Stimulated activated memory B cell treated with anti-CD40 and anti-IgM and Interleukin-4, amounts not matched to agents 10 μg/mL and 1 μg/mL and 100 μg/mL, for 72 hours (primary cell): ENCODE measurements at regions not wholly inside any gene's neighbourhood (a gene's known extent, or its start where the extent isn't known, plus 50 kb on each side); places are given as distances from the start of the nearest gene placed in this dataset.

Experiments
- ATAC-seq: fragments of 150-1000 bp; cut with Tn5 transposase; 2 replicates; pipeline ENCODE4 v1.10.0; 2021
- H3K27ac Mint-ChIP-seq: one replicate; pipeline ENCODE4 v1.8.0; 2022; ENCODE audit warnings: mild to moderate bottlenecking, mixed read lengths
- H3K27me3 Mint-ChIP-seq: one replicate; pipeline ENCODE4 v1.8.0; 2022; ENCODE audit warnings: mixed read lengths
- H3K36me3 Mint-ChIP-seq: one replicate; pipeline ENCODE4 v1.8.0; 2022; ENCODE audit warnings: mixed read lengths
- H3K4me1 Mint-ChIP-seq: one replicate; pipeline ENCODE4 v1.8.0; 2022; ENCODE audit warnings: mixed read lengths
- H3K4me3 Mint-ChIP-seq: one replicate; pipeline ENCODE4 v1.8.0; 2022; ENCODE audit warnings: mild to moderate bottlenecking, moderate library complexity, mixed read lengths
- H3K9me3 Mint-ChIP-seq: one replicate; pipeline ENCODE4 v1.8.0; 2022; ENCODE audit warnings: mixed read lengths

- no peak overlapping the region for H3K27ac Mint-ChIP-seq
- H3K36me3 Mint-ChIP-seq = no peaks in the 10 kb centered on the region
- no peak overlapping the region for H3K4me3 Mint-ChIP-seq
- no peaks in the 10 kb centered on the region for H3K27me3 Mint-ChIP-seq
- no peaks in the 10 kb centered on the region for H3K9me3 Mint-ChIP-seq
- no peak for ATAC-seq
- H3K4me1 Mint-ChIP-seq = no peaks in the 10 kb centered on the region
Measured at GRCh38 chrX:131918839-131919238, 104.3 kb upstream of the STK26 start.

- Mint-ChIP-seq H3K4me3 (no peak overlapping the region), H3K36me3 (no peaks in the 10 kb centered on the region), H3K27ac (peak overlapping the region; percentile 37), H3K9me3 (peaks cover 3% of the 10 kb centered on the region), H3K4me1 (no peaks in the 10 kb centered on the region), H3K27me3 (no peaks in the 10 kb centered on the region)
- ATAC-seq = no peak
Measured at GRCh38 chrX:131923614-131924250, 99.4 kb upstream of the STK26 start.

- H3K9me3 Mint-ChIP-seq = no peaks in the 10 kb centered on the region
- H3K4me3 Mint-ChIP-seq = no peak overlapping the region
- H3K4me1 Mint-ChIP-seq = no peaks in the 10 kb centered on the region
- ATAC-seq = no peak
- no peak overlapping the region for H3K27ac Mint-ChIP-seq
- no peaks in the 10 kb centered on the region for H3K27me3 Mint-ChIP-seq
- H3K36me3 Mint-ChIP-seq = no peaks in the 10 kb centered on the region
Measured at GRCh38 chrX:131938749-131939148, 84.4 kb upstream of the STK26 start.

GRCh38 chrX:131942034-131942433 is 81.1 kb upstream of the STK26 start:
- Mint-ChIP-seq H3K4me3 (no peak overlapping the region), H3K27ac (no peak overlapping the region), H3K4me1 (no peaks in the 10 kb centered on the region), H3K36me3 (no peaks in the 10 kb centered on the region), H3K27me3 (no peaks in the 10 kb centered on the region), H3K9me3 (no peaks in the 10 kb centered on the region)
- ATAC-seq = no peak

GRCh38 chrX:131944936-131945902 is 77.9 kb upstream of the STK26 start:
- Mint-ChIP-seq H3K27me3 (no peaks in the 10 kb centered on the region), H3K9me3 (no peaks in the 10 kb centered on the region), H3K4me1 (no peaks in the 10 kb centered on the region), H3K36me3 (no peaks in the 10 kb centered on the region), H3K4me3 (no peak overlapping the region), H3K27ac (no peak overlapping the region)
- no peak for ATAC-seq

GRCh38 chrX:131951166-131951565 is 71.9 kb upstream of the STK26 start:
- H3K4me3 Mint-ChIP-seq = no peak overlapping the region
- H3K4me1 Mint-ChIP-seq = peaks cover 4% of the 10 kb centered on the region
- no peaks in the 10 kb centered on the region for H3K36me3 Mint-ChIP-seq
- no peaks in the 10 kb centered on the region for H3K9me3 Mint-ChIP-seq
- no peak overlapping the region for H3K27ac Mint-ChIP-seq
- peaks cover 9% of the 10 kb centered on the region for H3K27me3 Mint-ChIP-seq
- ATAC-seq = no peak

- Mint-ChIP-seq H3K36me3 (no peaks in the 10 kb centered on the region), H3K27ac (no peak overlapping the region), H3K4me1 (peaks cover 4% of the 10 kb centered on the region), H3K4me3 (no peak overlapping the region), H3K27me3 (peaks cover 9% of the 10 kb centered on the region), H3K9me3 (no peaks in the 10 kb centered on the region)
- no peak for ATAC-seq
Measured at GRCh38 chrX:131955099-131955777, 67.9 kb upstream of the STK26 start.

GRCh38 chrX:131958724-131959123 is 64.4 kb upstream of the STK26 start:
- Mint-ChIP-seq H3K27ac (no peak overlapping the region), H3K36me3 (no peaks in the 10 kb centered on the region), H3K9me3 (peaks cover 3% of the 10 kb centered on the region), H3K4me3 (no peak overlapping the region), H3K27me3 (peaks cover 5% of the 10 kb centered on the region), H3K4me1 (peaks cover 4% of the 10 kb centered on the region)
- no peak for ATAC-seq

- Mint-ChIP-seq H3K4me1 (peaks cover 8% of the 10 kb centered on the region), H3K27ac (no peak overlapping the region), H3K27me3 (no peaks in the 10 kb centered on the region), H3K9me3 (no peaks in the 10 kb centered on the region), H3K36me3 (no peaks in the 10 kb centered on the region), H3K4me3 (no peak overlapping the region)
- no peak for ATAC-seq
Measured at GRCh38 chrX:131970347-131970746, 52.8 kb upstream of the STK26 start.
